Neural progenitor cell (in vitro differentiated cells): ENCODE measurements at regions not wholly inside any gene's neighbourhood (a gene's known extent, or its start where the extent isn't known, plus 50 kb on each side); places are given as distances from the start of the nearest gene placed in this dataset.

Experiments used
- EZH2 ChIP-seq: fragments of 200-600 bp; sonication (generic); IDR thresholded peaks from 2 replicates; pipeline ENCODE4 v1.6.1; 2017; ENCODE audit warnings: antibody characterized with exemption, mild to moderate bottlenecking, moderate library complexity
- TF ChIP-seq, protein P1 (sequence below): fragments of 200-600 bp; sonication (generic); IDR thresholded peaks from 2 replicates; pipeline ENCODE4 v1.5.1; 2017; ENCODE audit warnings: antibody characterized with exemption, mild to moderate bottlenecking

DNA sequence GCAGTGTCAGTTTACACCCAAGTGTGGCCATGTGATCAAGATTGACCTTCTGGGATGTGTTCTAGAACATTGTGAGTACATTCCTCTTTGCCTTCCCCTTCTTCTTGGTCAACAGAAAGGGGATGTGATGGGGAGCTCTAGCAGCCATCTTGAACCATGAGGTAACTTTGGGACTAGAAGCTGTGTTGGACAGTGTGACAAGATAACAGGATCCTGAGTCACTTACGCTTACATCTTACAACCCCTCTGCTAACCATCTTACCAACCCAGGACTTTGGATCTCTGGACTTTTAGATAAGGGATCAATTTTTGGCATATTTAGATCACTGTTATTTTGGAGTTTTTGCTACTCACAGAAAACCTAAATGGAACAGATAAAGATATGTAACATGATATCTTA is 625.6 kb downstream of the BCOR start:
- no peak for TF ChIP-seq EZH2
- TF ChIP-seq, protein P1, sequence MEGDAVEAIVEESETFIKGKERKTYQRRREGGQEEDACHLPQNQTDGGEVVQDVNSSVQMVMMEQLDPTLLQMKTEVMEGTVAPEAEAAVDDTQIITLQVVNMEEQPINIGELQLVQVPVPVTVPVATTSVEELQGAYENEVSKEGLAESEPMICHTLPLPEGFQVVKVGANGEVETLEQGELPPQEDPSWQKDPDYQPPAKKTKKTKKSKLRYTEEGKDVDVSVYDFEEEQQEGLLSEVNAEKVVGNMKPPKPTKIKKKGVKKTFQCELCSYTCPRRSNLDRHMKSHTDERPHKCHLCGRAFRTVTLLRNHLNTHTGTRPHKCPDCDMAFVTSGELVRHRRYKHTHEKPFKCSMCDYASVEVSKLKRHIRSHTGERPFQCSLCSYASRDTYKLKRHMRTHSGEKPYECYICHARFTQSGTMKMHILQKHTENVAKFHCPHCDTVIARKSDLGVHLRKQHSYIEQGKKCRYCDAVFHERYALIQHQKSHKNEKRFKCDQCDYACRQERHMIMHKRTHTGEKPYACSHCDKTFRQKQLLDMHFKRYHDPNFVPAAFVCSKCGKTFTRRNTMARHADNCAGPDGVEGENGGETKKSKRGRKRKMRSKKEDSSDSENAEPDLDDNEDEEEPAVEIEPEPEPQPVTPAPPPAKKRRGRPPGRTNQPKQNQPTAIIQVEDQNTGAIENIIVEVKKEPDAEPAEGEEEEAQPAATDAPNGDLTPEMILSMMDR: no peak
